ENCODE measurements at regions not wholly inside any gene's neighbourhood (a gene's known extent, or its start where the extent isn't known, plus 50 kb on each side); places are given as distances from the start of the nearest gene placed in this dataset.
A peak's percentile ranks its signal among the peaks of the same experiment; 100 is the strongest.

DNA sequence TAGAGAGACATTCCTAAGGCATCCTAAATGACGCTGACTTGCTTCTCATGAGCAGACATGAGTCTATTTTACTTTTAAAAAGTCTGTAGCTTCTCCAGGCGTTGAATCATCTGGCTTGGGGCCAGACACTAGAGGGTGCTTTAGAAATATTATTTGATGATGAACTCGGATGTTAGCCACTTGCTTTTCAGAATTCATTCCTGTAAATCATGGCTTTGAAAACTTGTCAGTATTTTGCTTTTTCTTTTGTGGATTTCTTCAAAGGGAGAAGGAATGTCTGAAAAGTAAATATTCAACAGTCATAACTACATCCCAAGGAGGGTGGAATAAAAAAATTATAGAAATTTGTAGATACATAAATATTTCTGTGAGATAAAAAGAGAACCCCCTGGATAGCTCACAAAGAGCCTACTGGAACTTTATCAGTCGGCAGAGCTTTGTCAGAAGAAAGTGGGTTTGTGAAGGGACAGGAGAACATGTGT is 370.8 kb downstream of the OSR1 start:
- TF ChIP-seq, protein P1, sequence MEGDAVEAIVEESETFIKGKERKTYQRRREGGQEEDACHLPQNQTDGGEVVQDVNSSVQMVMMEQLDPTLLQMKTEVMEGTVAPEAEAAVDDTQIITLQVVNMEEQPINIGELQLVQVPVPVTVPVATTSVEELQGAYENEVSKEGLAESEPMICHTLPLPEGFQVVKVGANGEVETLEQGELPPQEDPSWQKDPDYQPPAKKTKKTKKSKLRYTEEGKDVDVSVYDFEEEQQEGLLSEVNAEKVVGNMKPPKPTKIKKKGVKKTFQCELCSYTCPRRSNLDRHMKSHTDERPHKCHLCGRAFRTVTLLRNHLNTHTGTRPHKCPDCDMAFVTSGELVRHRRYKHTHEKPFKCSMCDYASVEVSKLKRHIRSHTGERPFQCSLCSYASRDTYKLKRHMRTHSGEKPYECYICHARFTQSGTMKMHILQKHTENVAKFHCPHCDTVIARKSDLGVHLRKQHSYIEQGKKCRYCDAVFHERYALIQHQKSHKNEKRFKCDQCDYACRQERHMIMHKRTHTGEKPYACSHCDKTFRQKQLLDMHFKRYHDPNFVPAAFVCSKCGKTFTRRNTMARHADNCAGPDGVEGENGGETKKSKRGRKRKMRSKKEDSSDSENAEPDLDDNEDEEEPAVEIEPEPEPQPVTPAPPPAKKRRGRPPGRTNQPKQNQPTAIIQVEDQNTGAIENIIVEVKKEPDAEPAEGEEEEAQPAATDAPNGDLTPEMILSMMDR (IDR thresholded peaks at IDR 0.05), result peak in 4 of 6 experiments; percentile 14 to 26 (median 20)
- TF ChIP-seq POLR2A (IDR thresholded peaks at IDR 0.05), result no peak

All from thyroid gland (tissue), 4 donors.